H9 (cell line): ENCODE measurements at regions not wholly inside any gene's neighbourhood (a gene's known extent, or its start where the extent isn't known, plus 50 kb on each side); places are given as distances from the start of the nearest gene placed in this dataset.

Experiments used
- DNase-seq: peaks from one replicate; pipeline ENCODE4 v3.0.0-alpha.2; 2017
- H2AFZ ChIP-seq: one replicate; pipeline ENCODE4 v1.6.1; 2013; ENCODE audit warnings: mild to moderate bottlenecking, low read length, control low read depth, moderate library complexity
- H2AK5ac ChIP-seq: 2 replicates; pipeline ENCODE4 v1.6.1; 2013; ENCODE audit warnings: low read length, control low read depth, mixed read lengths; ENCODE audit not compliant: insufficient read length
- H2BK120ac ChIP-seq: one replicate; pipeline ENCODE4 v1.6.1; 2013; ENCODE audit warnings: low read depth, mild to moderate bottlenecking, low read length, control low read depth, inconsistent platforms; ENCODE audit not compliant: poor library complexity, severe bottlenecking
- H2BK12ac ChIP-seq: 2 replicates; pipeline ENCODE4 v1.6.1; 2013; ENCODE audit warnings: low read length, control low read depth, mixed read lengths, low read depth; ENCODE audit not compliant: insufficient read length
- H2BK15ac ChIP-seq: 2 replicates; pipeline ENCODE4 v1.6.1; 2013; ENCODE audit warnings: low read depth, low read length, control low read depth
- H2BK20ac ChIP-seq: one replicate; pipeline ENCODE4 v1.6.1; 2013; ENCODE audit warnings: low read depth, mild to moderate bottlenecking, low read length, control low read depth, inconsistent platforms; ENCODE audit not compliant: poor library complexity, severe bottlenecking
- H2BK5ac ChIP-seq: 2 replicates; pipeline ENCODE4 v1.6.1; 2013; ENCODE audit warnings: low read length, control low read depth, mixed read lengths; ENCODE audit not compliant: insufficient read length
- H3K14ac ChIP-seq: 2 replicates; pipeline ENCODE4 v1.6.1; 2013; ENCODE audit warnings: low read length, control low read depth; ENCODE audit not compliant: insufficient read depth
- H3K18ac ChIP-seq: 2 replicates; pipeline ENCODE4 v1.6.1; 2013; ENCODE audit warnings: low read depth, mild to moderate bottlenecking, mixed read lengths, low read length, control low read depth; ENCODE audit not compliant: insufficient read length
- H3K23ac ChIP-seq: 2 replicates; pipeline ENCODE4 v1.6.1; 2013; ENCODE audit warnings: low read length, control low read depth, mixed read lengths, low read depth; ENCODE audit not compliant: insufficient read length
- H3K23me2 ChIP-seq: 2 replicates; pipeline ENCODE4 v1.6.1; 2013; ENCODE audit warnings: low read depth, mild to moderate bottlenecking, mixed read lengths, low read length, control low read depth; ENCODE audit not compliant: insufficient read length, poor library complexity, severe bottlenecking
- H3K27ac ChIP-seq: 2 replicates; pipeline ENCODE4 v1.5.1; 2013; ENCODE audit warnings: low read length, control low read depth, mixed read lengths, low read depth; ENCODE audit not compliant: insufficient read length
- H3K27me3 ChIP-seq: 2 replicates; pipeline ENCODE4 v1.6.1; 2013; ENCODE audit warnings: low read length, control low read depth, inconsistent platforms; ENCODE audit not compliant: insufficient read depth
- H3K4ac ChIP-seq: 2 replicates; pipeline ENCODE4 v1.6.1; 2013; ENCODE audit warnings: low read depth, mild to moderate bottlenecking, control low read depth, inconsistent platforms, low read length, moderate library complexity
- H3K4me1 ChIP-seq: 2 replicates; pipeline ENCODE4 v1.6.1; 2013; ENCODE audit warnings: low read length, control low read depth, inconsistent platforms; ENCODE audit not compliant: insufficient read depth
- H3K4me2 ChIP-seq: 2 replicates; pipeline ENCODE4 v1.6.1; 2013; ENCODE audit warnings: low read length, control low read depth, mixed read lengths; ENCODE audit not compliant: insufficient read length, insufficient read depth
- H3K56ac ChIP-seq: 2 replicates; pipeline ENCODE4 v1.6.1; 2013; ENCODE audit warnings: low read depth, mild to moderate bottlenecking, mixed read lengths, low read length, control low read depth; ENCODE audit not compliant: insufficient read length
- H3K79me1 ChIP-seq: 2 replicates; pipeline ENCODE4 v1.6.1; 2013; ENCODE audit warnings: low read depth, mild to moderate bottlenecking, moderate library complexity, low read length, control low read depth, inconsistent platforms; ENCODE audit not compliant: insufficient read depth, poor library complexity, severe bottlenecking
- H3K79me2 ChIP-seq: 2 replicates; pipeline ENCODE4 v1.6.1; 2013; ENCODE audit warnings: low read length, control low read depth, inconsistent platforms; ENCODE audit not compliant: insufficient read depth
- H3K9ac ChIP-seq: 2 replicates; pipeline ENCODE4 v1.6.1; 2013; ENCODE audit warnings: low read length, control low read depth, mixed read lengths; ENCODE audit not compliant: insufficient read length; ENCODE audit errors: extremely low read depth
- H3K9me3 ChIP-seq: one replicate; pipeline ENCODE4 v1.6.1; 2013; ENCODE audit warnings: low read depth, low read length, inconsistent platforms; ENCODE audit not compliant: control insufficient read depth
- H3T11ph ChIP-seq: one replicate; pipeline ENCODE4 v1.6.1; 2013; ENCODE audit warnings: mild to moderate bottlenecking, low read length, control low read depth, inconsistent platforms
- H4K20me1 ChIP-seq: one replicate; pipeline ENCODE4 v1.6.1; 2013; ENCODE audit not compliant: control insufficient read depth, insufficient read length, insufficient read depth
- H4K5ac ChIP-seq: 2 replicates; pipeline ENCODE4 v1.6.1; 2013; ENCODE audit warnings: low read depth, mild to moderate bottlenecking, mixed read lengths, low read length, control low read depth; ENCODE audit not compliant: insufficient read length
- H4K8ac ChIP-seq: replicated peaks from 2 replicates; pipeline ENCODE4 v1.6.1; 2013; ENCODE audit warnings: low read length, control low read depth, mixed read lengths, low read depth; ENCODE audit not compliant: insufficient read length
- H4K91ac ChIP-seq: 2 replicates; pipeline ENCODE4 v1.6.1; 2013; ENCODE audit warnings: low read depth, mild to moderate bottlenecking, moderate library complexity, mixed read lengths, low read length, control low read depth; ENCODE audit not compliant: insufficient read length
- H3K27ac Mint-ChIP-seq, 3 experiments: 2 replicates in 2 of 3; 3 replicates in 1 of 3; pipeline ENCODE4 v1.8.0; 2020 to 2021; ENCODE audit warnings: mixed read lengths in 3 of 3, mild to moderate bottlenecking in 1 of 3, moderate library complexity in 1 of 3
- H3K27me3 Mint-ChIP-seq: 2 replicates; pipeline ENCODE4 v1.8.0; 2021; ENCODE audit warnings: low read depth, mild to moderate bottlenecking, moderate library complexity, mixed read lengths
- H3K36me3 Mint-ChIP-seq, 3 experiments: 2 replicates in 2 of 3; 3 replicates in 1 of 3; pipeline ENCODE4 v1.8.0; 2020 to 2021; ENCODE audit warnings: low read depth in 3 of 3, mixed read lengths in 3 of 3; ENCODE audit not compliant: insufficient read depth in 1 of 3
- H3K4me1 Mint-ChIP-seq, 2 experiments: 2 replicates each; pipeline ENCODE4 v1.8.0; 2020; ENCODE audit warnings: mixed read lengths in 2 of 2
- H3K4me3 Mint-ChIP-seq, 2 experiments: 2 replicates in 1 of 2; 3 replicates in 1 of 2; pipeline ENCODE4 v1.8.0; 2020 to 2021; ENCODE audit warnings: mild to moderate bottlenecking in 2 of 2, mixed read lengths in 2 of 2, moderate library complexity in 1 of 2
- H3K9me3 Mint-ChIP-seq, 2 experiments: 2 replicates in 1 of 2; 3 replicates in 1 of 2; pipeline ENCODE4 v1.8.0; 2020; ENCODE audit warnings: mild to moderate bottlenecking in 2 of 2, mixed read lengths in 2 of 2, moderate library complexity in 1 of 2
- WGBS: extraction: QIAGEN DNeasy Blood & Tissue Kit; methylation state at CpG from one replicate; pipeline ENCODE4 v1.1.7; 2013; ENCODE audit warnings: missing lambda C conversion rate, low lambda C conversion rate, mixed read lengths; ENCODE audit not compliant: insufficient read length; ENCODE audit errors: extremely low coverage; 5-methylcytosine and 5-hydroxymethylcytosine counted together
- TF ChIP-seq, protein P1 (sequence below): fragments of 200-600 bp; sonication (generic); conservative IDR thresholded peaks from 3 replicates; pipeline ENCODE4 v1.8.0; 2021; ENCODE audit warnings: antibody characterized with exemption, mild to moderate bottlenecking

DNA sequence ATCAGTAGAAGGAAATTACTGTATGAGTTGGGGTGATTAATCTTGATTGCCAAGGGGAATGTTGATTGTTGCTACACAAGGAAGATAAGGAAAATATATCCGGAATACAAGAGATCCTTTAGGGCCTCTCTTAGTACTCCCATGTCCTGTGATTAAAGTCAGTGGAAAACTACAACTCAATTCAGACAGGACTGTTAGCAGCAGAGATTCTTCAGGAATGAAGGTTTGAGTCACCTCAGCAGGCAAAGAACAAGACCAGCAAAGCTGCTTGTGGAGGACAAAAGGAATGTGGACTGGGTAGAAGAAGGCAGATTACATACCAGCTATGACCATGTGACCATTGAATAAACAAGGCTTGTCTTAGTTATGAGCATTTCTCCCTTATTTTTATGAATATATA, 478.2 kb downstream of the BUD13 start:
- H3K14ac ChIP-seq, result no peak overlapping the region
- 0 out of 2 replicates have a peak, but pooled peaks cover 2% of the 10 kb centered on the region for H3K27me3 Mint-ChIP-seq
- no peak overlapping the region for H3K18ac ChIP-seq
- no peak overlapping the region for H3K4ac ChIP-seq
- H3K27ac Mint-ChIP-seq, result no peak overlapping the region
- no peaks in the 10 kb centered on the region for H3K79me1 ChIP-seq
- H3K56ac ChIP-seq, result no peak overlapping the region
- H3K23me2 ChIP-seq, result no peaks in the 10 kb centered on the region
- no peak overlapping the region for H2AK5ac ChIP-seq
- no peak overlapping the region for H2BK15ac ChIP-seq
- H4K5ac ChIP-seq, result no peak overlapping the region
- no peak overlapping the region for H4K91ac ChIP-seq
- H3K4me1 ChIP-seq, result no peaks in the 10 kb centered on the region
- H2BK12ac ChIP-seq, result no peak overlapping the region
- H3K9ac ChIP-seq, result no peak overlapping the region
- no peak overlapping the region for H3K23ac ChIP-seq
- peaks cover 7 to 9% (median 8%) of the 10 kb centered on the region in 3 experiments; a peak in 6 of 7 replicates for H3K36me3 Mint-ChIP-seq
- H3K9me3 Mint-ChIP-seq, result peaks cover 6 to 14% of the 10 kb centered on the region in 2 experiments; a peak in 4 of 5 replicates
- peaks cover 3 to 8% of the 10 kb centered on the region in 2 experiments; a peak in 1 of 4 replicates for H3K4me1 Mint-ChIP-seq
- H3K4me2 ChIP-seq, result no peak overlapping the region
- WGBS, result no CpG with 5 or more reads among the region's 1 CpG
- no peak overlapping the region for H2BK5ac ChIP-seq
- no peak for DNase-seq
- no peaks in the 10 kb centered on the region for H4K20me1 ChIP-seq
- no peak overlapping the region for H2BK20ac ChIP-seq
- H3K79me2 ChIP-seq, result no peaks in the 10 kb centered on the region
- TF ChIP-seq, protein P1, sequence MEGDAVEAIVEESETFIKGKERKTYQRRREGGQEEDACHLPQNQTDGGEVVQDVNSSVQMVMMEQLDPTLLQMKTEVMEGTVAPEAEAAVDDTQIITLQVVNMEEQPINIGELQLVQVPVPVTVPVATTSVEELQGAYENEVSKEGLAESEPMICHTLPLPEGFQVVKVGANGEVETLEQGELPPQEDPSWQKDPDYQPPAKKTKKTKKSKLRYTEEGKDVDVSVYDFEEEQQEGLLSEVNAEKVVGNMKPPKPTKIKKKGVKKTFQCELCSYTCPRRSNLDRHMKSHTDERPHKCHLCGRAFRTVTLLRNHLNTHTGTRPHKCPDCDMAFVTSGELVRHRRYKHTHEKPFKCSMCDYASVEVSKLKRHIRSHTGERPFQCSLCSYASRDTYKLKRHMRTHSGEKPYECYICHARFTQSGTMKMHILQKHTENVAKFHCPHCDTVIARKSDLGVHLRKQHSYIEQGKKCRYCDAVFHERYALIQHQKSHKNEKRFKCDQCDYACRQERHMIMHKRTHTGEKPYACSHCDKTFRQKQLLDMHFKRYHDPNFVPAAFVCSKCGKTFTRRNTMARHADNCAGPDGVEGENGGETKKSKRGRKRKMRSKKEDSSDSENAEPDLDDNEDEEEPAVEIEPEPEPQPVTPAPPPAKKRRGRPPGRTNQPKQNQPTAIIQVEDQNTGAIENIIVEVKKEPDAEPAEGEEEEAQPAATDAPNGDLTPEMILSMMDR, result no peak
- no peak overlapping the region for H2AFZ ChIP-seq
- H3K27me3 ChIP-seq, result no peaks in the 10 kb centered on the region
- H3T11ph ChIP-seq, result no peak overlapping the region
- no peak overlapping the region for H3K4me3 Mint-ChIP-seq
- no peak overlapping the region for H3K27ac ChIP-seq
- H4K8ac ChIP-seq, result no peak overlapping the region
- H3K9me3 ChIP-seq, result no peaks in the 10 kb centered on the region
- H2BK120ac ChIP-seq, result no peak overlapping the region
